ENCODE measurements at regions not wholly inside any gene's neighbourhood (a gene's known extent, or its start where the extent isn't known, plus 50 kb on each side); places are given as distances from the start of the nearest gene placed in this dataset.

DNA sequence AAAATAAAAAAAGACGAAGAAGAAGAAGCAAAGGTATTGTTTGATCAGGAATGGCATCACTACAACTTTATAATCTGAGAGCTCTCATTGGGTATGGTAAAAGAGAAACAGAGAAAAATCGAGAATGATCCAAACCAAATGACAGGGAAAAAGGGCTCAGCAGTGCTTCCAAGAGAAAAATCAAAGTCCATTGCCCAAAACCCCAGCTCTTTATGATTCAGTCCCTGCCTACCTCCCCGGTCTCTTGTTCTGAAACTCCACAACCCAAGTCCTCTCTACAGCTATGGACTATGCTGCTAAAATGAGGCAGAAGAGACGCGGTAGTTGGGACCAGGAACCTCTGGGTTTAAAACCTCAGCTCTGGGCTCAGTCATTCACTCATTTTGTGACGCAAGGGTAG is 341.1 kb upstream of the PPARGC1A start:
- TF ChIP-seq, protein P1, sequence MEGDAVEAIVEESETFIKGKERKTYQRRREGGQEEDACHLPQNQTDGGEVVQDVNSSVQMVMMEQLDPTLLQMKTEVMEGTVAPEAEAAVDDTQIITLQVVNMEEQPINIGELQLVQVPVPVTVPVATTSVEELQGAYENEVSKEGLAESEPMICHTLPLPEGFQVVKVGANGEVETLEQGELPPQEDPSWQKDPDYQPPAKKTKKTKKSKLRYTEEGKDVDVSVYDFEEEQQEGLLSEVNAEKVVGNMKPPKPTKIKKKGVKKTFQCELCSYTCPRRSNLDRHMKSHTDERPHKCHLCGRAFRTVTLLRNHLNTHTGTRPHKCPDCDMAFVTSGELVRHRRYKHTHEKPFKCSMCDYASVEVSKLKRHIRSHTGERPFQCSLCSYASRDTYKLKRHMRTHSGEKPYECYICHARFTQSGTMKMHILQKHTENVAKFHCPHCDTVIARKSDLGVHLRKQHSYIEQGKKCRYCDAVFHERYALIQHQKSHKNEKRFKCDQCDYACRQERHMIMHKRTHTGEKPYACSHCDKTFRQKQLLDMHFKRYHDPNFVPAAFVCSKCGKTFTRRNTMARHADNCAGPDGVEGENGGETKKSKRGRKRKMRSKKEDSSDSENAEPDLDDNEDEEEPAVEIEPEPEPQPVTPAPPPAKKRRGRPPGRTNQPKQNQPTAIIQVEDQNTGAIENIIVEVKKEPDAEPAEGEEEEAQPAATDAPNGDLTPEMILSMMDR (conservative IDR thresholded peaks at IDR 0.05; ENCODE audit: low read length), result no peak
- no peak for TF ChIP-seq EZH2phosphoT487 (IDR thresholded peaks at IDR 0.05; ENCODE audit: borderline replicate concordance, low read depth, low read length)
